Lower leg skin (tissue), 3 donors: ENCODE measurements at regions not wholly inside any gene's neighbourhood (a gene's known extent, or its start where the extent isn't known, plus 50 kb on each side); places are given as distances from the start of the nearest gene placed in this dataset.

Experiments
- POLR2A ChIP-seq, 2 donors: fragments of 450-650 bp; IDR thresholded peaks; one replicate each; pipeline ENCODE4 v1.6.1; 2016 to 2017; ENCODE audit warnings: antibody characterized with exemption in 2 of 2, mild to moderate bottlenecking in 1 of 2, moderate library complexity in 1 of 2
- TF ChIP-seq, protein P1 (sequence below), 3 donors: fragments of 450-650 bp; IDR thresholded peaks; one replicate each; pipeline ENCODE4 v1.5.1; 2016; ENCODE audit warnings: antibody characterized with exemption in 3 of 3, mild to moderate bottlenecking in 3 of 3, moderate library complexity in 2 of 3

DNA sequence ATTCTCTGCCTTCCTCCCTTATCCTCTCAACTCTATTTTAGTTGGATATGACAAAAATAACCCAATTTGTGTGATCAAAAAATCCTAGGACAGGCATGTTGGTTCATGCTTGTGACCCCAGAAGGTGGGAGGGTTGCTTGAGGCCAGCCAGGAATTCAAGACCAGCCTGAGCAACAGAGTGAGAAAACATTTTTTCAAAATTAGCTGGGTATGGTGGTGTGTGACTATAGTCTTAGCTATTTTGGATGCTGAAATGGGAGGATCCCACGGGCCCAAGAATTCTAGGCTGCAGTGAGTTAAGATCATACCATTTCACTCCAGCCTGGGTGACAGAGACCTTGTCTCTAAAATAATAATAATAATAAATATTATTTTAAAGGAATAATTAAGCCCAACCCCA lies 1383.1 kb upstream of the ADGRL2 start:
- TF ChIP-seq, protein P1, sequence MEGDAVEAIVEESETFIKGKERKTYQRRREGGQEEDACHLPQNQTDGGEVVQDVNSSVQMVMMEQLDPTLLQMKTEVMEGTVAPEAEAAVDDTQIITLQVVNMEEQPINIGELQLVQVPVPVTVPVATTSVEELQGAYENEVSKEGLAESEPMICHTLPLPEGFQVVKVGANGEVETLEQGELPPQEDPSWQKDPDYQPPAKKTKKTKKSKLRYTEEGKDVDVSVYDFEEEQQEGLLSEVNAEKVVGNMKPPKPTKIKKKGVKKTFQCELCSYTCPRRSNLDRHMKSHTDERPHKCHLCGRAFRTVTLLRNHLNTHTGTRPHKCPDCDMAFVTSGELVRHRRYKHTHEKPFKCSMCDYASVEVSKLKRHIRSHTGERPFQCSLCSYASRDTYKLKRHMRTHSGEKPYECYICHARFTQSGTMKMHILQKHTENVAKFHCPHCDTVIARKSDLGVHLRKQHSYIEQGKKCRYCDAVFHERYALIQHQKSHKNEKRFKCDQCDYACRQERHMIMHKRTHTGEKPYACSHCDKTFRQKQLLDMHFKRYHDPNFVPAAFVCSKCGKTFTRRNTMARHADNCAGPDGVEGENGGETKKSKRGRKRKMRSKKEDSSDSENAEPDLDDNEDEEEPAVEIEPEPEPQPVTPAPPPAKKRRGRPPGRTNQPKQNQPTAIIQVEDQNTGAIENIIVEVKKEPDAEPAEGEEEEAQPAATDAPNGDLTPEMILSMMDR (IDR thresholded peaks at IDR 0.05) = no peak
- no peak for TF ChIP-seq POLR2A (IDR thresholded peaks at IDR 0.05)
